Mesenchymal stem cell (in vitro differentiated cells and primary cell): ENCODE measurements at regions not wholly inside any gene's neighbourhood (a gene's known extent, or its start where the extent isn't known, plus 50 kb on each side); places are given as distances from the start of the nearest gene placed in this dataset.

Experiments used
- DNase-seq: peaks from one replicate; pipeline ENCODE4 v3.0.0-alpha.2; 2013
- H2AFZ ChIP-seq: one replicate; pipeline ENCODE4 v1.6.1; 2013; ENCODE audit warnings: low read depth, mild to moderate bottlenecking, control low read depth, inconsistent platforms, low read length, moderate library complexity
- H2AK5ac ChIP-seq: 2 replicates; pipeline ENCODE4 v1.6.1; 2013; ENCODE audit warnings: low read length, moderate library complexity, mild to moderate bottlenecking, inconsistent platforms; ENCODE audit not compliant: severe bottlenecking
- H2BK120ac ChIP-seq: one replicate; pipeline ENCODE4 v1.6.1; 2013; ENCODE audit warnings: low read depth, mild to moderate bottlenecking, inconsistent platforms, low read length, moderate library complexity
- H2BK12ac ChIP-seq, 2 experiments: one replicate each; pipeline ENCODE4 v1.6.1; 2013; ENCODE audit warnings: inconsistent platforms in 2 of 2, low read length in 2 of 2, mild to moderate bottlenecking in 2 of 2, moderate library complexity in 2 of 2, control low read depth in 1 of 2
- H2BK15ac ChIP-seq: one replicate; pipeline ENCODE4 v1.6.1; 2013; ENCODE audit warnings: mild to moderate bottlenecking, low read depth, inconsistent platforms; ENCODE audit not compliant: poor library complexity, severe bottlenecking
- H2BK5ac ChIP-seq: 2 replicates; pipeline ENCODE4 v1.6.1; 2013; ENCODE audit warnings: low read depth, mild to moderate bottlenecking, low read length, control low read depth, inconsistent platforms; ENCODE audit not compliant: poor library complexity, severe bottlenecking
- H3K14ac ChIP-seq, 2 experiments: one replicate each; pipeline ENCODE4 v1.6.1; 2013; ENCODE audit warnings: inconsistent platforms in 2 of 2, low read length in 2 of 2, control low read depth in 1 of 2, mild to moderate bottlenecking in 1 of 2, moderate library complexity in 1 of 2
- H3K18ac ChIP-seq, 2 experiments: one replicate each; pipeline ENCODE4 v1.6.1; 2013; ENCODE audit warnings: inconsistent platforms in 2 of 2, low read length in 2 of 2, control low read depth in 1 of 2, low read depth in 1 of 2, mild to moderate bottlenecking in 1 of 2
- H3K23ac ChIP-seq, 2 experiments: one replicate each; pipeline ENCODE4 v1.6.1; 2013; ENCODE audit warnings: inconsistent platforms in 2 of 2, low read length in 2 of 2, mild to moderate bottlenecking in 2 of 2, moderate library complexity in 2 of 2, control low read depth in 1 of 2
- H3K27ac ChIP-seq: 2 replicates; pipeline ENCODE4 v1.5.1; 2013; ENCODE audit warnings: mild to moderate bottlenecking, moderate library complexity, low read length, control low read depth, inconsistent platforms; ENCODE audit not compliant: poor library complexity, severe bottlenecking
- H3K27me3 ChIP-seq, 2 experiments: 2 replicates each; pipeline versions ENCODE4 v1.6.1 to v1.7.0; 2013; ENCODE audit warnings: low read length in 2 of 2, mild to moderate bottlenecking in 2 of 2, moderate library complexity in 2 of 2, control low read depth in 1 of 2, inconsistent platforms in 1 of 2; ENCODE audit not compliant: control insufficient read depth in 1 of 2, insufficient read depth in 1 of 2
- H3K36me3 ChIP-seq, 2 experiments: 2 replicates each; pipeline versions ENCODE4 v1.6.1 to v1.7.0; 2013; ENCODE audit warnings: low read length in 2 of 2, control low read depth in 1 of 2, inconsistent platforms in 1 of 2, low read depth in 1 of 2, mild to moderate bottlenecking in 1 of 2; ENCODE audit not compliant: insufficient read depth in 2 of 2, control insufficient read depth in 1 of 2
- H3K4ac ChIP-seq, 2 experiments: one replicate each; pipeline ENCODE4 v1.6.1; 2013; ENCODE audit warnings: inconsistent platforms in 2 of 2, low read length in 2 of 2, mild to moderate bottlenecking in 2 of 2, moderate library complexity in 2 of 2, control low read depth in 1 of 2, low read depth in 1 of 2
- H3K4me1 ChIP-seq: 2 replicates; pipeline ENCODE4 v1.6.1; 2013; ENCODE audit warnings: low read depth, low read length, control low read depth; ENCODE audit not compliant: control insufficient read depth, insufficient read depth
- H3K4me2 ChIP-seq: 2 replicates; pipeline ENCODE4 v1.6.1; 2013; ENCODE audit warnings: low read length, mild to moderate bottlenecking, inconsistent platforms; ENCODE audit not compliant: poor library complexity, severe bottlenecking
- H3K4me3 ChIP-seq, 2 experiments: 2 replicates each; pipeline versions ENCODE4 v1.5.1 to v1.7.0; 2013; ENCODE audit warnings: low read length in 2 of 2, mild to moderate bottlenecking in 2 of 2, control low read depth in 1 of 2, low read depth in 1 of 2; ENCODE audit not compliant: insufficient read depth in 1 of 2
- H3K79me1 ChIP-seq: replicated peaks from 2 replicates; pipeline ENCODE4 v1.6.1; 2013; ENCODE audit warnings: mild to moderate bottlenecking, control low read depth, low read length, inconsistent platforms; ENCODE audit not compliant: poor library complexity, severe bottlenecking
- H3K9ac ChIP-seq: 2 replicates; pipeline ENCODE4 v1.7.0; 2013; ENCODE audit warnings: mild to moderate bottlenecking, low read length, moderate library complexity
- H3K9me3 ChIP-seq: 2 replicates; pipeline ENCODE4 v1.7.0; 2013; ENCODE audit warnings: mild to moderate bottlenecking, low read length; ENCODE audit not compliant: control insufficient read depth
- H4K8ac ChIP-seq: one replicate; pipeline ENCODE4 v1.6.1; 2013; ENCODE audit warnings: inconsistent platforms, mild to moderate bottlenecking, low read length, moderate library complexity
- H4K91ac ChIP-seq: one replicate; pipeline ENCODE4 v1.6.1; 2013; ENCODE audit warnings: mild to moderate bottlenecking, low read length, inconsistent platforms
- WGBS: methylation state at CpG from one replicate; pipeline ENCODE4 v1.1.7; 2013; ENCODE audit warnings: mixed read lengths; 5-methylcytosine and 5-hydroxymethylcytosine counted together

- Histone ChIP-seq H2BK15ac (no peak overlapping the region), H3K4ac (no peak overlapping the region), H3K79me1 (no peaks in the 10 kb centered on the region), H3K9me3 (no peaks in the 10 kb centered on the region), H2BK12ac (no peak overlapping the region), H3K36me3 (no peaks in the 10 kb centered on the region), H2AFZ (no peak overlapping the region), H4K8ac (no peak overlapping the region), H3K9ac (peak overlapping the region; percentile 79), H2BK120ac (no peak overlapping the region), H2AK5ac (no peak overlapping the region), H4K91ac (no peak overlapping the region), H3K14ac (no peak overlapping the region), H3K4me1 (peaks cover 7% of the 10 kb centered on the region), H3K27ac (no peak overlapping the region), H3K4me2 (no peak overlapping the region), H3K23ac (no peak overlapping the region), H3K27me3 (no peaks in the 10 kb centered on the region), H3K18ac (no peak overlapping the region), H3K4me3 (peak overlapping the region in 1 of 2 experiments; percentile 76), H2BK5ac (no peak overlapping the region)
- 88% methylated on average over 12 of the region's 13 CpGs for WGBS
- DNase-seq = no peak
Observed at GRCh38 chr10:3652886-3653285, 132.1 kb downstream of the KLF6 start.

- 94% methylated on average over 6 of the region's 6 CpGs for WGBS
- no peak overlapping the region for H3K4me3 ChIP-seq
- H3K4me1 ChIP-seq = peaks cover 7% of the 10 kb centered on the region
- H3K27me3 ChIP-seq = no peaks in the 10 kb centered on the region
- H3K18ac ChIP-seq = no peak overlapping the region
- H3K36me3 ChIP-seq = no peaks in the 10 kb centered on the region
- no peak overlapping the region for H2BK120ac ChIP-seq
- H3K27ac ChIP-seq = no peak overlapping the region
- no peak overlapping the region for H2BK15ac ChIP-seq
- H4K91ac ChIP-seq = no peak overlapping the region
- H3K4me2 ChIP-seq = no peak overlapping the region
- no peak overlapping the region for H2AK5ac ChIP-seq
- H3K23ac ChIP-seq = no peak overlapping the region
- H3K14ac ChIP-seq = no peak overlapping the region
- H4K8ac ChIP-seq = no peak overlapping the region
- no peak for DNase-seq
- H2BK12ac ChIP-seq = no peak overlapping the region
- no peak overlapping the region for H3K4ac ChIP-seq
- H2BK5ac ChIP-seq = no peak overlapping the region
- H2AFZ ChIP-seq = no peak overlapping the region
- no peaks in the 10 kb centered on the region for H3K9me3 ChIP-seq
- no peaks in the 10 kb centered on the region for H3K79me1 ChIP-seq
- H3K9ac ChIP-seq = no peak overlapping the region
Observed at GRCh38 chr10:3651969-3652653, 132.9 kb downstream of the KLF6 start.

- Histone ChIP-seq H2AK5ac (no peak overlapping the region), H3K36me3 (no peaks in the 10 kb centered on the region), H2BK5ac (no peak overlapping the region), H3K27ac (no peak overlapping the region), H3K9ac (no peak overlapping the region), H3K23ac (no peak overlapping the region), H2BK120ac (no peak overlapping the region), H4K8ac (peak overlapping the region; percentile 38), H4K91ac (peak overlapping the region; percentile 30), H2BK12ac (peak overlapping the region in 1 of 2 experiments; percentile 28), H3K4me2 (no peak overlapping the region), H2BK15ac (no peak overlapping the region), H3K14ac (peak overlapping the region in 1 of 2 experiments; percentile 7), H3K79me1 (no peaks in the 10 kb centered on the region), H3K27me3 (no peaks in the 10 kb centered on the region), H3K18ac (peak overlapping the region in 1 of 2 experiments; percentile 29), H3K4me1 (peaks cover 3% of the 10 kb centered on the region), H3K9me3 (no peaks in the 10 kb centered on the region), H3K4me3 (peak overlapping the region in 1 of 2 experiments; percentile 2), H3K4ac (peak overlapping the region in 1 of 2 experiments; percentile 46), H2AFZ (no peak overlapping the region)
- 81% methylated on average over 6 of the region's 6 CpGs for WGBS
- no peak for DNase-seq
Observed at GRCh38 chr10:3648576-3648975, 136.4 kb downstream of the KLF6 start.

GRCh38 chr10:3648170-3648569 is 136.8 kb downstream of the KLF6 start:
- H2AFZ ChIP-seq = no peak overlapping the region
- no peak overlapping the region for H3K9ac ChIP-seq
- H3K18ac ChIP-seq = no peak overlapping the region
- DNase-seq = no peak
- no peak overlapping the region for H2BK5ac ChIP-seq
- no peak overlapping the region for H3K4ac ChIP-seq
- no peak overlapping the region for H4K8ac ChIP-seq
- no peak overlapping the region for H3K4me3 ChIP-seq
- 92% methylated on average over 6 of the region's 6 CpGs for WGBS
- H3K4me1 ChIP-seq = peaks cover 3% of the 10 kb centered on the region
- no peaks in the 10 kb centered on the region for H3K27me3 ChIP-seq
- peak overlapping the region in 1 of 2 experiments; percentile 28 for H2BK12ac ChIP-seq
- H3K4me2 ChIP-seq = no peak overlapping the region
- no peak overlapping the region for H2BK120ac ChIP-seq
- H4K91ac ChIP-seq = no peak overlapping the region
- no peak overlapping the region for H2AK5ac ChIP-seq
- H3K14ac ChIP-seq = no peak overlapping the region
- H3K23ac ChIP-seq = no peak overlapping the region
- H2BK15ac ChIP-seq = no peak overlapping the region
- no peaks in the 10 kb centered on the region for H3K36me3 ChIP-seq
- no peaks in the 10 kb centered on the region for H3K79me1 ChIP-seq
- no peaks in the 10 kb centered on the region for H3K9me3 ChIP-seq
- H3K27ac ChIP-seq = no peak overlapping the region
